PC-3 (cell line): ENCODE measurements at regions not wholly inside any gene's neighbourhood (a gene's known extent, or its start where the extent isn't known, plus 50 kb on each side); places are given as distances from the start of the nearest gene placed in this dataset.

ENCODE experiments used
- ATAC-seq: fragments of 200-7000 bp; cut with Tn5 transposase; 2 replicates; pipeline ENCODE4 v1.9.1; 2020; ENCODE audit warnings: mild to moderate bottlenecking, moderate library complexity
- BruUV-seq: library from RNA; stranded (reverse); fragments of 400-500 nt; replicated peaks from 2 replicates; lab custom pipeline; 2021; lab: Mats Ljungman, UMichigan
- CTCF ChIA-PET: fragments of 300-600 bp; sonication (Branson Sonifier 250); formaldehyde crosslinking; loops from one replicate; lab custom pipeline; 2022; ENCODE audit warnings: antibody characterized with exemption; lab: Charles Lee
- POLR2A ChIA-PET: fragments of 300-600 bp; sonication (Branson Sonifier 250); formaldehyde crosslinking; loops from one replicate; lab custom pipeline; 2022; ENCODE audit warnings: antibody characterized with exemption; ENCODE audit not compliant: unreplicated experiment; lab: Charles Lee
- DNase-seq: peaks from one replicate; pipeline ENCODE4 v3.0.0-alpha.2; 2015
- H2AFZ ChIP-seq: fragments of 300-600 bp; sonication (generic); 2 replicates; pipeline ENCODE4 v1.6.0; 2016; ENCODE audit warnings: antibody characterized with exemption, low read length
- H3F3A ChIP-seq: fragments of 300-600 bp; sonication (generic); one replicate; pipeline ENCODE4 v1.6.0; 2017; ENCODE audit warnings: antibody characterized with exemption, low read length, control low read depth, mild to moderate bottlenecking; ENCODE audit not compliant: unreplicated experiment
- H3K27ac ChIP-seq: fragments of 300-600 bp; sonication (generic); 2 replicates; pipeline ENCODE4 v1.5.1; 2016; ENCODE audit warnings: mild to moderate bottlenecking, low read length
- H3K27me3 ChIP-seq: fragments of 300-600 bp; sonication (generic); 2 replicates; pipeline ENCODE4 v1.6.1; 2016; ENCODE audit warnings: low read length, mixed read lengths
- H3K36me3 ChIP-seq: fragments of 300-600 bp; sonication (generic); 2 replicates; pipeline ENCODE4 v1.6.1; 2016; ENCODE audit warnings: low read depth, mixed run types, low read length, mixed read lengths
- H3K4me1 ChIP-seq: fragments of 300-600 bp; sonication (generic); 2 replicates; pipeline ENCODE4 v1.5.1; 2016; ENCODE audit warnings: low read length; ENCODE audit not compliant: insufficient read depth
- H3K4me2 ChIP-seq: fragments of 300-600 bp; sonication (generic); 2 replicates; pipeline ENCODE4 v1.6.0; 2016; ENCODE audit warnings: low read length
- H3K4me3 ChIP-seq: fragments of 300-600 bp; sonication (generic); 2 replicates; pipeline ENCODE4 v1.5.1; 2016; ENCODE audit warnings: mild to moderate bottlenecking, low read length, mixed read lengths
- H3K79me2 ChIP-seq: fragments of 300-600 bp; sonication (generic); 2 replicates; pipeline ENCODE4 v1.6.1; 2017; ENCODE audit warnings: low read length, mixed read lengths
- H3K9ac ChIP-seq: fragments of 300-600 bp; sonication (generic); 2 replicates; pipeline ENCODE4 v1.6.0; 2016; ENCODE audit warnings: mild to moderate bottlenecking, low read length
- H3K9me2 ChIP-seq: fragments of 300-600 bp; sonication (generic); replicated peaks from 2 replicates; pipeline ENCODE4 v1.6.1; 2016; ENCODE audit warnings: mixed run types, low read length, mixed read lengths
- H3K9me3 ChIP-seq: fragments of 300-600 bp; sonication (generic); 2 replicates; pipeline ENCODE4 v1.6.1; 2016; ENCODE audit warnings: low read length, mixed read lengths
- H4K20me1 ChIP-seq: fragments of 300-600 bp; sonication (generic); 2 replicates; pipeline ENCODE4 v1.6.1; 2016; ENCODE audit warnings: low read length, mixed read lengths
- EZH2 ChIP-seq: fragments of 300-600 bp; sonication (generic); IDR thresholded peaks from one replicate; pipeline ENCODE4 v1.6.1; 2017; ENCODE audit warnings: antibody characterized with exemption, mild to moderate bottlenecking, low read length; ENCODE audit not compliant: unreplicated experiment
- EZH2phosphoT487 ChIP-seq: fragments of 300-600 bp; sonication (generic); IDR thresholded peaks from 2 replicates; pipeline ENCODE4 v1.6.1; 2018; ENCODE audit warnings: mild to moderate bottlenecking, antibody characterized with exemption, low read length, borderline replicate concordance
- intact Hi-C: fragments of 100-400 bp; cut with micrococcal nuclease; formaldehyde crosslinking; loops from 2 replicates; pipeline ENCODE4 v1.9.0; 2023
- TF ChIP-seq, protein P1 (sequence below): fragments of 300-600 bp; sonication (generic); conservative IDR thresholded peaks from 2 replicates; pipeline ENCODE4 v1.5.1; 2017; ENCODE audit warnings: antibody characterized with exemption, low read depth, mild to moderate bottlenecking, low read length

DNA sequence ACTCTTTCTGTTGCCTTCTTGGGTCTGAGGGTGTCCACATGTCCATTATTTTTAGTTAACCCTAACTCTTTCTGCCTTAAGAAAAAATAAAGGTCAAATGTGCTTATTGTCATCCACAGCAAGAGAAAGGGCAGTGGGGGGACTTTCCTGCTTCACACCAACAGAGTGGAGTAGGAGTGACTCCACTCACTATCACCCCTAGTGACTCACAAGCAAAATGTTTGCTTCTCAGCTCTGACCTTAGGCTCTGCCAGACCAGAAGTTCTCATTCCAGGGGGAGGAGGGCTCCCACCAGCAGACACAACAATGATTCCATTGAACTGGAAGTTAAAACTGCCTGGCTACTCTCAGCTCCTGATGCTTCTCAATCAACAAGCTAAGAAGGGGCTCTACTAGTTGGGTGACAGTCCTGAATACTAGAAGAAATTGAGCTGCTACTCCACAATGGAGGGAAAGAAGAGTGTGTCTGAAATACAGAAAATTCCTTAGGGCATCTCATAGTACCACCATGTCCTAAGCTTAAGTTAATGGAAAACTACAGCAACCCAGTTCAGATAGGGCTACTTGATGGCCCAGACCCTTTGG lies 83.9 kb upstream of the AFDN start:
- CTCF ChIA-PET = no interaction called here
- no peak overlapping the region for H3K27ac ChIP-seq

DNA sequence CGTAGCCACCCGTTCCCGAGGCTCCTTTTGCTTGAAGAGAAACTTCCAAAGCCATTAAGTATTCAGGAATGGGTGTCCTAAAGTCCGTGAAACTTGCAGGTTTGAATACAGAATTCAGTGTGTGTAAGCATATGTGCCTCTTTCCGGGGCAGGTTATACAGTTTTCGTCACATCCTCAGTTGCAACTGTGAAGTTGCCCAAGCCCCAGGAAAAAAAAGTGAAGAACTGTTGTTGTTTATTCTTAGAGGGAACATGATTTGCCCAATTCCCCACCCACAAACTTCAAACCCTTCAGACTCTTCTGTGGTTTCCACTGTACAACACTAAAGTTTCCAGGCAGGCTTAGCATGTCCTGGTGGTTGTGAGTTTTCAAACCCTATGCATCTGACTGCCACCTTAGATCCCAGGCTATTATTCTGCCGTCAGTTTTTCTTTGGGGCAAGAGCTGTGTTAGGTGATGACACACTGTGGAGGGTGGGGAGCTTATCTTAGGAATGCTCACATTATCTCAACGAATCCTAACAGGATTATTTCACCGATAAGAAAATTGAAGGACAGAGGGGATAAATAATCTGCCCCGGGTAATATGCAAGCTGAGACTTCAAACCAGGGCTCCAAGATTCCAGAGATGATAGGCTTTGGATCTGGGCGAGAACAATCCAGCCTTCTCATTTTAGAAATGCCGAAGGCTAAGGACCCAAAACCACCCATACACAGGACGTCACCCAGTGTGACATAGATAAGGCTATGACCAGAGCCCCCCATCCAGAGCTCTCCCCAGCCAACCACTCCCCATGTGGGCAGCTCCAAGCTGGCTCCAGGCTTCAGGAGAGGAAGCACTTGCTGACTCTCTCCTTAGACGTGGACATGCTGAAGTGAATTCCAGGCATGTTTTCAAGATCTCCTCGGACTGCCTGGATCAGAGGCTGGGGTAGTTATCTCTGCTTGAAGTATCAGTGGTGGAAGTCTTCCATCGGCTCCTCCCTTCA lies 81.7 kb upstream of the AFDN start:
- peaks cover 24% of the 10 kb centered on the region for H3K27me3 ChIP-seq
- H4K20me1 ChIP-seq = no peaks in the 10 kb centered on the region
- H3F3A ChIP-seq = no peaks in the 10 kb centered on the region
- no peak overlapping the region for H3K4me2 ChIP-seq
- no peak overlapping the region for H3K9ac ChIP-seq
- H3K4me1 ChIP-seq = no peaks in the 10 kb centered on the region
- no peaks in the 10 kb centered on the region for H3K79me2 ChIP-seq
- H3K9me2 ChIP-seq = no peaks in the 10 kb centered on the region
- DNase-seq (no peak), ATAC-seq (no peak)
- no peaks in the 10 kb centered on the region for H3K9me3 ChIP-seq
- no TSS peak for BruUV-seq
- CTCF ChIA-PET = no interaction called here
- H3K36me3 ChIP-seq = no peaks in the 10 kb centered on the region
- TF ChIP-seq EZH2phosphoT487 (no peak), EZH2 (no peak)
- TF ChIP-seq, protein P1, sequence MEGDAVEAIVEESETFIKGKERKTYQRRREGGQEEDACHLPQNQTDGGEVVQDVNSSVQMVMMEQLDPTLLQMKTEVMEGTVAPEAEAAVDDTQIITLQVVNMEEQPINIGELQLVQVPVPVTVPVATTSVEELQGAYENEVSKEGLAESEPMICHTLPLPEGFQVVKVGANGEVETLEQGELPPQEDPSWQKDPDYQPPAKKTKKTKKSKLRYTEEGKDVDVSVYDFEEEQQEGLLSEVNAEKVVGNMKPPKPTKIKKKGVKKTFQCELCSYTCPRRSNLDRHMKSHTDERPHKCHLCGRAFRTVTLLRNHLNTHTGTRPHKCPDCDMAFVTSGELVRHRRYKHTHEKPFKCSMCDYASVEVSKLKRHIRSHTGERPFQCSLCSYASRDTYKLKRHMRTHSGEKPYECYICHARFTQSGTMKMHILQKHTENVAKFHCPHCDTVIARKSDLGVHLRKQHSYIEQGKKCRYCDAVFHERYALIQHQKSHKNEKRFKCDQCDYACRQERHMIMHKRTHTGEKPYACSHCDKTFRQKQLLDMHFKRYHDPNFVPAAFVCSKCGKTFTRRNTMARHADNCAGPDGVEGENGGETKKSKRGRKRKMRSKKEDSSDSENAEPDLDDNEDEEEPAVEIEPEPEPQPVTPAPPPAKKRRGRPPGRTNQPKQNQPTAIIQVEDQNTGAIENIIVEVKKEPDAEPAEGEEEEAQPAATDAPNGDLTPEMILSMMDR = no peak
- POLR2A ChIA-PET = no interaction called here
- no peak overlapping the region for H3K4me3 ChIP-seq
- no peak overlapping the region for H2AFZ ChIP-seq
- intact Hi-C loops = no loop called here
- no peak overlapping the region for H3K27ac ChIP-seq

More for the DNA sequence above, 83.9 kb upstream of the AFDN start:
- no peaks in the 10 kb centered on the region for H3K9me3 ChIP-seq
- POLR2A ChIA-PET = no interaction called here
- H3K4me1 ChIP-seq = no peaks in the 10 kb centered on the region
- H3K9me2 ChIP-seq = no peaks in the 10 kb centered on the region
- H3K9ac ChIP-seq = no peak overlapping the region
- H4K20me1 ChIP-seq = no peaks in the 10 kb centered on the region
- H3F3A ChIP-seq = no peaks in the 10 kb centered on the region
- no peak for ATAC-seq
- H3K4me2 ChIP-seq = no peak overlapping the region
- TF ChIP-seq EZH2 (no peak), EZH2phosphoT487 (no peak)
- TF ChIP-seq, protein P1 = no peak
- intact Hi-C loops = no loop called here
- no peaks in the 10 kb centered on the region for H3K36me3 ChIP-seq
- H3K27me3 ChIP-seq = peaks cover 40% of the 10 kb centered on the region
- no peak overlapping the region for H3K4me3 ChIP-seq
- DNase-seq = peak; percentile 7
- no peaks in the 10 kb centered on the region for H3K79me2 ChIP-seq
- H2AFZ ChIP-seq = no peak overlapping the region
- BruUV-seq = no TSS peak
